ENCODE measurements at regions not wholly inside any gene's neighbourhood (a gene's known extent, or its start where the extent isn't known, plus 50 kb on each side); places are given as distances from the start of the nearest gene placed in this dataset.
"Not testable (repeated sequence)": the region's sequence is repeated elsewhere in the genome, so short reads cannot be mapped to it uniquely, and the experiment has no call there.

DNA sequence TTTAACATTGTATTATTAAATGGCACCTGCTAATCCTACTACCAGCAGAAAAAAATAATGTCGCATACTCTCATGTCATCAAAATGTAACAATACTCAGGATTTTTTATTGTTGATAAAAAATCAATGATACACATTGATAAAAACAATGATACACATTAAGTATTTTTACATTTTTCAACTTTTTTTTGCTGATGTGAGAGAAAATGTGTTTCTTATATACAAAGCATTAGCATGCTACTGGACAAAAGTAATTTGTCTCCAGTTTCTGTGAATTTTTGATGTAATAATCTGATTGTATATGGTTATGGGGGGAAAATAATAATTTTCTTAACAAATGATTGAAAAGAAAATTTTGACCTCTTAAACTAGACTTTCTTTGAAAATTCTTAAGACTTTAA lies 1256.6 kb upstream of the CNTN5 start:
- no peaks in the 10 kb centered on the region for H3K36me3 ChIP-seq
- no peak overlapping the region for H3K4me3 ChIP-seq
- H3K9me3 ChIP-seq = no peaks in the 10 kb centered on the region
- WGBS, 2 donors (ENCODE audit: low coverage in 1 of 2) = 92 to 100% methylated on average over 1 of the region's 1 CpG
- DNase-seq = no peak
- H3K27ac ChIP-seq = no peak overlapping the region
- TF ChIP-seq EP300 (IDR thresholded peaks at IDR 0.05; ENCODE audit: low read depth) (no peak), POLR2AphosphoS5 (IDR thresholded peaks at IDR 0.05) (no peak)
- TF ChIP-seq, protein P1, sequence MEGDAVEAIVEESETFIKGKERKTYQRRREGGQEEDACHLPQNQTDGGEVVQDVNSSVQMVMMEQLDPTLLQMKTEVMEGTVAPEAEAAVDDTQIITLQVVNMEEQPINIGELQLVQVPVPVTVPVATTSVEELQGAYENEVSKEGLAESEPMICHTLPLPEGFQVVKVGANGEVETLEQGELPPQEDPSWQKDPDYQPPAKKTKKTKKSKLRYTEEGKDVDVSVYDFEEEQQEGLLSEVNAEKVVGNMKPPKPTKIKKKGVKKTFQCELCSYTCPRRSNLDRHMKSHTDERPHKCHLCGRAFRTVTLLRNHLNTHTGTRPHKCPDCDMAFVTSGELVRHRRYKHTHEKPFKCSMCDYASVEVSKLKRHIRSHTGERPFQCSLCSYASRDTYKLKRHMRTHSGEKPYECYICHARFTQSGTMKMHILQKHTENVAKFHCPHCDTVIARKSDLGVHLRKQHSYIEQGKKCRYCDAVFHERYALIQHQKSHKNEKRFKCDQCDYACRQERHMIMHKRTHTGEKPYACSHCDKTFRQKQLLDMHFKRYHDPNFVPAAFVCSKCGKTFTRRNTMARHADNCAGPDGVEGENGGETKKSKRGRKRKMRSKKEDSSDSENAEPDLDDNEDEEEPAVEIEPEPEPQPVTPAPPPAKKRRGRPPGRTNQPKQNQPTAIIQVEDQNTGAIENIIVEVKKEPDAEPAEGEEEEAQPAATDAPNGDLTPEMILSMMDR (IDR thresholded peaks at IDR 0.05) = no peak
- in situ Hi-C loops (cut with MboI; ENCODE audit: low pct_ligation_motif_present in 1 of 4, low pct_unique_long_range_greater_than_20kb in 1 of 4, low sequenced_read_pairs in 3 of 4) (no loop called here), intact Hi-C loops (cut with DNase I; ENCODE audit: low total_unique reads) (no loop called here)
- H3K27me3 ChIP-seq = no peaks in the 10 kb centered on the region
- H3K4me1 ChIP-seq = no peaks in the 10 kb centered on the region

- intact Hi-C loops (cut with DNase I; ENCODE audit: low total_unique reads) = no loop called here
- no peak overlapping the region for H3K27ac ChIP-seq
- H3K27me3 ChIP-seq = no peaks in the 10 kb centered on the region
- no peaks in the 10 kb centered on the region for H3K9me3 ChIP-seq
- WGBS, 2 donors (ENCODE audit: low coverage in 1 of 2) = 64 to 66% methylated on average over 2 of the region's 2 CpGs
- no peaks in the 10 kb centered on the region for H3K4me1 ChIP-seq
- TF ChIP-seq, protein P1 (IDR thresholded peaks at IDR 0.05) = no peak
- TF ChIP-seq POLR2AphosphoS5 (IDR thresholded peaks at IDR 0.05) = no peak
- TF ChIP-seq EP300 (IDR thresholded peaks at IDR 0.05; ENCODE audit: low read depth) = no peak
- TF ChIP-seq POLR2A (IDR thresholded peaks at IDR 0.05) = no peak
- no peak for DNase-seq
- no peak overlapping the region for H3K4me3 ChIP-seq
- in situ Hi-C loops (cut with MboI; ENCODE audit: low pct_ligation_motif_present in 1 of 4, low pct_unique_long_range_greater_than_20kb in 1 of 4, low sequenced_read_pairs in 3 of 4) = no loop called here
- no peaks in the 10 kb centered on the region for H3K36me3 ChIP-seq
Measured at GRCh38 chr11:97764605-97765004, 1256.1 kb upstream of the CNTN5 start.

DNA sequence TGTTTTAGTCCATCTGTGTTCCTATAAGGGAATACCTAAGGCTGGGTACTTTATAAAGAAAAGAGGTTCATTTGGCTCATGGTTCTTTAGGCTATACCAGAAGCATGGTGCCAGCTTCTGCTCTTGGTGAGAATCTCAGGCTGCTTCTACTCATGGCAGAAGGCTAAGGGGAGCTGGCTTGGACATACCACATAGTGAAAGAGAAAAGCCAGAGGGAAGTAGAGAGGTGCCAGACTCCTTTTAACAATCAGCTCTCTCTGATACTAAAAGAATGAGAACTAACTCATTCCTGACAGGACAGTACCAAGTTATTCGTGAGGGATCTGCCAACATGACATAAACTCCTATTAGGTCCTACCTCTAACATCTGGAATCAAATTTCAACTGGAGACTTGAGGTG lies 1250.2 kb upstream of the CNTN5 start:
- intact Hi-C loops (cut with DNase I; ENCODE audit: low total_unique reads) (no loop called here), in situ Hi-C loops (cut with MboI; ENCODE audit: low pct_ligation_motif_present in 1 of 4, low pct_unique_long_range_greater_than_20kb in 1 of 4, low sequenced_read_pairs in 3 of 4) (no loop called here)
- Histone ChIP-seq H3K36me3 (no peaks in the 10 kb centered on the region), H3K4me3 (no peak overlapping the region), H3K9me3 (no peaks in the 10 kb centered on the region), H3K27me3 (no peaks in the 10 kb centered on the region), H3K27ac (no peak overlapping the region), H3K4me1 (no peaks in the 10 kb centered on the region)
- 82 to 86% methylated on average over 1 of the region's 1 CpG for WGBS, 2 donors (ENCODE audit: low coverage in 1 of 2)
- no peak for TF ChIP-seq POLR2AphosphoS5 (IDR thresholded peaks at IDR 0.05)
- no peak for TF ChIP-seq POLR2A (IDR thresholded peaks at IDR 0.05)
- TF ChIP-seq, protein P1 (IDR thresholded peaks at IDR 0.05) = no peak
- TF ChIP-seq EP300 (IDR thresholded peaks at IDR 0.05; ENCODE audit: low read depth) = no peak
- no peak for DNase-seq

GRCh38 chr11:97772705-97773104 lies 1248.0 kb upstream of the CNTN5 start:
- in situ Hi-C loops (cut with MboI; ENCODE audit: low pct_ligation_motif_present in 1 of 4, low pct_unique_long_range_greater_than_20kb in 1 of 4, low sequenced_read_pairs in 3 of 4) = no loop called here
- WGBS, 2 donors (ENCODE audit: low coverage in 1 of 2) = 63 to 100% methylated on average over 1 to 5 of the region's 5 CpGs

DNA sequence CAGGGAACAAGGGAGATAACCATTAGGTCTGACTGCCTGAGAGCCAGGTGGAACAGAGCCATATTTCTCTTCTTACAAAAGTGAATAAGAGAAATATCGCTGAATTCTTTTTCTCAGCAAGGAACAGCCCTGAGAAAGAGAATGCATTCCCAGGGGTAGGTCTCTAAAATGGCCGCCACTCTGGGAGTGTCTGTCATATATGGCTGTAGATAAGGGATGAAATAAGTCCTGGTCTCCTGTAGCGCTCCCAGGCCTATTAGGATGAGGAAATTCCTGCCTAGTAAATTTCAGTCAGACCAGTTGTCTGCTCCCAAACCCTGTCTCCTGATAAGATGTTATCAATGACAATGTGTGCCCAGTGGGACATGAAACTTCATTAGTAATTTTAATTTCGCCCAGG lies 1236.4 kb upstream of the CNTN5 start:
- 65 to 74% methylated on average over 2 to 4 of the region's 4 CpGs for WGBS, 2 donors (ENCODE audit: low coverage in 1 of 2)

More at GRCh38 chr11:97772705-97773104, 1248.0 kb upstream of the CNTN5 start:
- Histone ChIP-seq H3K9me3 (no peaks in the 10 kb centered on the region), H3K36me3 (no peaks in the 10 kb centered on the region), H3K27ac (no peak overlapping the region), H3K27me3 (no peaks in the 10 kb centered on the region), H3K4me1 (no peaks in the 10 kb centered on the region), H3K4me3 (no peak overlapping the region)
- TF ChIP-seq, protein P1 (IDR thresholded peaks at IDR 0.05) = no peak
- no peak for TF ChIP-seq EP300 (IDR thresholded peaks at IDR 0.05; ENCODE audit: low read depth)
- TF ChIP-seq POLR2A (IDR thresholded peaks at IDR 0.05) = no peak
- TF ChIP-seq POLR2AphosphoS5 (IDR thresholded peaks at IDR 0.05) = no peak
- no peak for DNase-seq
- intact Hi-C loops (cut with DNase I; ENCODE audit: low total_unique reads) = no loop called here

More for the DNA sequence above, 1236.4 kb upstream of the CNTN5 start:
- H3K27me3 ChIP-seq; H3K4me3 ChIP-seq; H3K9me3 ChIP-seq; H3K36me3 ChIP-seq; intact Hi-C loops (cut with DNase I; ENCODE audit: low total_unique reads); in situ Hi-C loops (cut with MboI; ENCODE audit: low pct_ligation_motif_present in 1 of 4, low pct_unique_long_range_greater_than_20kb in 1 of 4, low sequenced_read_pairs in 3 of 4); DNase-seq; H3K4me1 ChIP-seq; H3K27ac ChIP-seq: not testable (repeated sequence)
